HL-60 (cell line): ENCODE measurements at regions not wholly inside any gene's neighbourhood (a gene's known extent, or its start where the extent isn't known, plus 50 kb on each side); places are given as distances from the start of the nearest gene placed in this dataset.

ENCODE experiments used
- CTCF ChIP-seq: IDR thresholded peaks from one replicate; pipeline ENCODE4 v1.5.1; 2011; ENCODE audit warnings: low read length, control low read depth, inconsistent platforms; ENCODE audit not compliant: insufficient read depth
- GABPA ChIP-seq: IDR thresholded peaks from 2 replicates; pipeline ENCODE4 v1.6.1; 2012; ENCODE audit warnings: low read depth
- POLR2AphosphoS5 ChIP-seq: IDR thresholded peaks from 2 replicates; pipeline ENCODE4 v1.6.1; 2012; ENCODE audit warnings: low read depth
- SPI1 ChIP-seq: IDR thresholded peaks from 2 replicates; pipeline ENCODE4 v1.6.1; 2012; ENCODE audit warnings: low read depth, mild to moderate bottlenecking, borderline replicate concordance

- TF ChIP-seq SPI1 = no peak
- TF ChIP-seq POLR2AphosphoS5 = no peak
- TF ChIP-seq CTCF = no peak
- TF ChIP-seq GABPA = no peak
Measured at GRCh38 chr12:90585640-90586304, 369.2 kb downstream of the CCER1 start.
